Breast epithelium (tissue), 3 donors: ENCODE measurements at regions not wholly inside any gene's neighbourhood (a gene's known extent, or its start where the extent isn't known, plus 50 kb on each side); places are given as distances from the start of the nearest gene placed in this dataset.

ENCODE experiments used
- POLR2A ChIP-seq: fragments of 450-650 bp; IDR thresholded peaks from one replicate; pipeline ENCODE4 v1.6.1; 2016; ENCODE audit warnings: antibody characterized with exemption, mild to moderate bottlenecking, moderate library complexity
- POLR2AphosphoS5 ChIP-seq, 3 donors: sonication (generic); formaldehyde crosslinking; IDR thresholded peaks; one replicate each; pipeline ENCODE4 v1.6.1; 2017; ENCODE audit warnings: antibody characterized with exemption in 3 of 3

DNA sequence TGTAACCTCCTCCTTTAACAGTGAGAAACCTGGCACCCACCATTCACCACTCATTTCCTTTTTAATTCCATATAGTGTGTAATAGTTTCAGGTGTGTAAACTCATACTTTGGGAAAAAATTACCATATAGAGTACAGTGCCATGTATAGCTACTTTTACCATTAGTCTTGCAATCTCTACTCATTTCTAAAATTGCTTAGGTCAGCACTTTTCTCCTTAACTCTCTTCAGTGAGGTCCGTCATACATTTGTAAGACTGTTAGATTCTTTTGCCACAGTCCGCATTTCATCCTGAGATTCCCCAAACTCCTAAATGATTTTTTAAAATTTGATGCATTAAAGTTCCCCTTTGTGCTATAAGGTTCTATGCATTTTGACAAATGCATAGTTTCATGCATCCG, 238.3 kb upstream of the ATP10A start:
- no peak for TF ChIP-seq POLR2AphosphoS5 (IDR thresholded peaks at IDR 0.05)
- no peak for TF ChIP-seq POLR2A
